Naive B cell (primary cell): ENCODE measurements at regions not wholly inside any gene's neighbourhood (a gene's known extent, or its start where the extent isn't known, plus 50 kb on each side); places are given as distances from the start of the nearest gene placed in this dataset.
"Not testable (repeated sequence)": the region's sequence is repeated elsewhere in the genome, so short reads cannot be mapped to it uniquely, and the experiment has no call there.

Experiments
- ATAC-seq, 2 donors: fragments of 150-1000 bp; cut with Tn5 transposase; 2 replicates each; pipeline ENCODE4 v1.10.0; 2021; ENCODE audit warnings: low read depth in 2 of 2, mild to moderate bottlenecking in 2 of 2, moderate library complexity in 2 of 2
- DNase-seq: peaks from one replicate; pipeline ENCODE4 v3.0.0; 2022
- H3K27ac Mint-ChIP-seq, 6 donors: one replicate each; pipeline ENCODE4 v1.8.0; 2020 to 2022; ENCODE audit warnings: mild to moderate bottlenecking in 6 of 6, mixed read lengths in 6 of 6, moderate library complexity in 5 of 6, inconsistent platforms in 2 of 6
- H3K27me3 Mint-ChIP-seq, 3 donors: one replicate each; pipeline ENCODE4 v1.8.0; 2021 to 2022; ENCODE audit warnings: mixed read lengths in 3 of 3, mild to moderate bottlenecking in 1 of 3
- H3K36me3 Mint-ChIP-seq, 2 donors: one replicate each; pipeline ENCODE4 v1.8.0; 2020 to 2022; ENCODE audit warnings: mixed read lengths in 2 of 2, inconsistent platforms in 1 of 2, mild to moderate bottlenecking in 1 of 2
- H3K4me1 Mint-ChIP-seq, 3 donors: one replicate each; pipeline ENCODE4 v1.8.0; 2020 to 2022; ENCODE audit warnings: mixed read lengths in 3 of 3, inconsistent platforms in 1 of 3, mild to moderate bottlenecking in 1 of 3, moderate library complexity in 1 of 3
- H3K4me3 Mint-ChIP-seq, 8 donors: one replicate each; pipeline ENCODE4 v1.8.0; 2020 to 2022; ENCODE audit warnings: mild to moderate bottlenecking in 8 of 8, mixed read lengths in 8 of 8, moderate library complexity in 8 of 8, inconsistent platforms in 2 of 8
- H3K9me3 Mint-ChIP-seq, 7 donors: one replicate each; pipeline ENCODE4 v1.8.0; 2020 to 2022; ENCODE audit warnings: mixed read lengths in 7 of 7, mild to moderate bottlenecking in 5 of 7, inconsistent platforms in 2 of 7, moderate library complexity in 1 of 7

- Mint-ChIP-seq H3K27me3 (peaks cover 54 to 72% (median 56%) of the 10 kb centered on the region in 3 donors), H3K36me3 (peaks cover 0 to 10% of the 10 kb centered on the region in 2 donors), H3K4me1 (peaks cover 8 to 11% (median 11%) of the 10 kb centered on the region in 3 donors)
- not testable (repeated sequence) for H3K4me3 Mint-ChIP-seq, H3K27ac Mint-ChIP-seq, DNase-seq, H3K9me3 Mint-ChIP-seq, ATAC-seq
These were observed 82.2 kb upstream of the RHOU start for GRCh38 chr1:228653057-228653456.

- Mint-ChIP-seq H3K27ac (no peak overlapping the region), H3K9me3 (peaks cover 0 to 2% (median 0%) of the 10 kb centered on the region in 7 donors), H3K4me3 (peak overlapping the region in 1 of 8 donors; percentile 63), H3K36me3 (peaks cover 0 to 3% of the 10 kb centered on the region in 2 donors), H3K27me3 (peaks cover 47 to 65% (median 55%) of the 10 kb centered on the region in 3 donors), H3K4me1 (peaks cover 2 to 4% (median 4%) of the 10 kb centered on the region in 3 donors)
- ATAC-seq (no peak), DNase-seq (no peak)
These were observed 81.5 kb upstream of the RHOU start for GRCh38 chr1:228653748-228654147.

GRCh38 chr1:228655796-228656394 lies 79.4 kb upstream of the RHOU start:
- Mint-ChIP-seq H3K4me3 (no peak overlapping the region), H3K9me3 (peaks cover 0 to 2% (median 0%) of the 10 kb centered on the region in 7 donors), H3K36me3 (no peaks in the 10 kb centered on the region), H3K4me1 (no peaks in the 10 kb centered on the region), H3K27ac (no peak overlapping the region), H3K27me3 (peaks cover 35 to 55% (median 45%) of the 10 kb centered on the region in 3 donors)
- ATAC-seq (no peak), DNase-seq (no peak)

GRCh38 chr1:228662007-228662689 lies 73.1 kb upstream of the RHOU start:
- H3K4me3 Mint-ChIP-seq, H3K4me1 Mint-ChIP-seq, H3K36me3 Mint-ChIP-seq, ATAC-seq, DNase-seq, H3K27ac Mint-ChIP-seq: not testable (repeated sequence)
- peaks cover 0 to 12% (median 2%) of the 10 kb centered on the region in 7 donors for H3K9me3 Mint-ChIP-seq
- H3K27me3 Mint-ChIP-seq = peaks cover 28 to 36% (median 32%) of the 10 kb centered on the region in 3 donors

GRCh38 chr1:228664399-228664914 lies 70.8 kb upstream of the RHOU start:
- peaks cover 0 to 12% (median 2%) of the 10 kb centered on the region in 7 donors for H3K9me3 Mint-ChIP-seq
- H3K4me1 Mint-ChIP-seq = no peaks in the 10 kb centered on the region
- H3K36me3 Mint-ChIP-seq = no peaks in the 10 kb centered on the region
- H3K27ac Mint-ChIP-seq = no peak overlapping the region
- no peak overlapping the region for H3K4me3 Mint-ChIP-seq
- DNase-seq = peak; percentile 59
- H3K27me3 Mint-ChIP-seq = peaks cover 18 to 30% (median 20%) of the 10 kb centered on the region in 3 donors
- ATAC-seq = peak in 1 of 2 donors; percentile 53

GRCh38 chr1:228666686-228667623 lies 68.3 kb upstream of the RHOU start:
- Mint-ChIP-seq H3K4me3 (no peak overlapping the region), H3K4me1 (no peaks in the 10 kb centered on the region), H3K9me3 (peaks cover 0 to 6% (median 0%) of the 10 kb centered on the region in 7 donors), H3K36me3 (no peaks in the 10 kb centered on the region), H3K27ac (no peak overlapping the region), H3K27me3 (peaks cover 8 to 15% (median 13%) of the 10 kb centered on the region in 3 donors)
- ATAC-seq = no peak
- DNase-seq = no peak

GRCh38 chr1:228668553-228669241 lies 66.6 kb upstream of the RHOU start:
- H3K9me3 Mint-ChIP-seq = no peaks in the 10 kb centered on the region
- DNase-seq = no peak
- peaks cover 6 to 10% (median 10%) of the 10 kb centered on the region in 3 donors for H3K27me3 Mint-ChIP-seq
- H3K36me3 Mint-ChIP-seq = no peaks in the 10 kb centered on the region
- no peaks in the 10 kb centered on the region for H3K4me1 Mint-ChIP-seq
- no peak overlapping the region for H3K4me3 Mint-ChIP-seq
- ATAC-seq = no peak
- H3K27ac Mint-ChIP-seq = no peak overlapping the region

GRCh38 chr1:228669242-228669585 lies 66.1 kb upstream of the RHOU start:
- no peak for ATAC-seq
- Mint-ChIP-seq H3K27me3 (peaks cover under 1 to 9% (median 5%) of the 10 kb centered on the region in 3 donors), H3K36me3 (no peaks in the 10 kb centered on the region), H3K9me3 (no peaks in the 10 kb centered on the region), H3K4me3 (no peak overlapping the region), H3K27ac (no peak overlapping the region), H3K4me1 (no peaks in the 10 kb centered on the region)
- DNase-seq = no peak

GRCh38 chr1:228681076-228681565 lies 54.2 kb upstream of the RHOU start:
- Mint-ChIP-seq H3K27me3 (peaks cover 20 to 49% (median 25%) of the 10 kb centered on the region in 3 donors), H3K4me3 (peak overlapping the region in 1 of 8 donors; percentile 17)
- not testable (repeated sequence) for ATAC-seq, H3K4me1 Mint-ChIP-seq, H3K36me3 Mint-ChIP-seq, DNase-seq, H3K27ac Mint-ChIP-seq, H3K9me3 Mint-ChIP-seq

GRCh38 chr1:228683428-228683827 lies 51.9 kb upstream of the RHOU start:
- H3K9me3 Mint-ChIP-seq = no peaks in the 10 kb centered on the region
- no peak overlapping the region for H3K4me3 Mint-ChIP-seq
- H3K4me1 Mint-ChIP-seq = no peaks in the 10 kb centered on the region
- ATAC-seq = no peak
- H3K27ac Mint-ChIP-seq = no peak overlapping the region
- no peaks in the 10 kb centered on the region for H3K36me3 Mint-ChIP-seq
- peaks cover 20 to 56% (median 38%) of the 10 kb centered on the region in 3 donors for H3K27me3 Mint-ChIP-seq
- DNase-seq = no peak

GRCh38 chr1:228684607-228685006 lies 50.7 kb upstream of the RHOU start:
- H3K36me3 Mint-ChIP-seq = no peaks in the 10 kb centered on the region
- peak overlapping the region in 1 of 8 donors; percentile 44 for H3K4me3 Mint-ChIP-seq
- peaks cover 21 to 60% (median 45%) of the 10 kb centered on the region in 3 donors for H3K27me3 Mint-ChIP-seq
- H3K9me3 Mint-ChIP-seq = no peaks in the 10 kb centered on the region
- no peak for DNase-seq
- no peaks in the 10 kb centered on the region for H3K4me1 Mint-ChIP-seq
- ATAC-seq = no peak
- no peak overlapping the region for H3K27ac Mint-ChIP-seq

- Mint-ChIP-seq H3K36me3 (no peaks in the 10 kb centered on the region), H3K9me3 (no peaks in the 10 kb centered on the region), H3K4me1 (no peaks in the 10 kb centered on the region), H3K27me3 (peaks cover 17 to 55% (median 49%) of the 10 kb centered on the region in 3 donors), H3K27ac (no peak overlapping the region), H3K4me3 (no peak overlapping the region)
- ATAC-seq = no peak
- DNase-seq = no peak
These were observed 50.1 kb upstream of the RHOU start for GRCh38 chr1:228685081-228685660.
